Heart left ventricle (tissue), 16 donors: ENCODE measurements at regions not wholly inside any gene's neighbourhood (a gene's known extent, or its start where the extent isn't known, plus 50 kb on each side); places are given as distances from the start of the nearest gene placed in this dataset.
"Not testable (repeated sequence)": the region's sequence is repeated elsewhere in the genome, so short reads cannot be mapped to it uniquely, and the experiment has no call there.

ENCODE experiments used
- ATAC-seq, 4 donors: fragments of 200-7000 bp; cut with Tn5 transposase; one replicate each; pipeline ENCODE4 v1.9.1; 2020 to 2022; ENCODE audit warnings: moderate library complexity in 4 of 4, mild to moderate bottlenecking in 3 of 4, moderate number of reproducible peaks in 1 of 4
- DNase-seq, 5 donors: peaks; one replicate each; pipeline ENCODE4 v3.0.0-alpha.2; 2020
- H3K27ac ChIP-seq, 12 donors: fragments of 200-600 bp; sonication (generic) in 4 of 12; one replicate each; pipeline versions ENCODE4 v1.5.0 to v1.8.0; 2016 to 2022; ENCODE audit warnings: mild to moderate bottlenecking in 2 of 12
- H3K27me3 ChIP-seq, 9 donors: fragments of 200-600 bp; sonication (generic) in 2 of 9; one replicate each; pipeline versions ENCODE4 v1.5.1 to v1.8.0; 2016 to 2022; ENCODE audit warnings: mild to moderate bottlenecking in 3 of 9
- H3K36me3 ChIP-seq, 9 donors: fragments of 200-600 bp; sonication (generic) in 2 of 9; one replicate each; pipeline versions ENCODE4 v1.5.0 to v1.8.0; 2018 to 2022; ENCODE audit warnings: mild to moderate bottlenecking in 2 of 9
- H3K4me1 ChIP-seq, 12 donors: fragments of 200-600 bp; sonication (generic) in 4 of 12; one replicate each; pipeline versions ENCODE4 v1.5.0 to v1.8.0; 2016 to 2022; ENCODE audit warnings: mild to moderate bottlenecking in 3 of 12
- H3K4me3 ChIP-seq, 12 donors: fragments of 200-600 bp; sonication (generic) in 4 of 12; one replicate each; pipeline versions ENCODE4 v1.5.0 to v1.8.0; 2017 to 2022; ENCODE audit warnings: mild to moderate bottlenecking in 9 of 12, moderate library complexity in 4 of 12
- H3K9me3 ChIP-seq, 12 donors: fragments of 200-600 bp; sonication (generic) in 4 of 12; one replicate each; pipeline versions ENCODE4 v1.5.0 to v1.8.0; 2016 to 2022; ENCODE audit warnings: mild to moderate bottlenecking in 1 of 12
- WGBS, 4 donors: extraction: QIAGEN DNeasy Blood & Tissue Kit in 2 of 4; methylation state at CpG; one replicate each; pipeline versions ENCODE4 v1.1.5 to v1.1.7; 2013 to 2018; 5-methylcytosine and 5-hydroxymethylcytosine counted together
- intact Hi-C, 10 donors: fragments of 100-400 bp; cut with DNase I; formaldehyde crosslinking; loops; one replicate each; pipeline versions ENCODE4 v1.11.1 to v1.14.2; 2022
- donor health status: ischemic (EF 13 %, LVEDD 7.1; RV severe dilation, severe dysfunction).
- donor health status: healthy with polysubstance abuse.
- donor health status: DM: no; HTN: yes; CAD: no.
- donor health status: DM: no; HTN: no; CAD: no.
- donor health status: ischemic (EF 25% LVEDD 6.9; RV normal size, moderate dysfunction).
- donor health status: ischemic (EF 25% LVEDD 5.7; RV mildly dilated, moderate dysfunction).
- donor health status: healthy.
- donor health status: DM: yes; HTN: yes; CAD: no.
- donor health status: ischemic (EF 35%, LVEDD 5.7; RV mildly dilated, moderate dysfunction).
- donor health status: nonischemic (EF 11% LVEDD 7.7; RV severe dilation, severe dysfunction).
- donor health status: DM: yes; HTN: yes; CAD: no.
- donor health status: PGD.
- donor health status: ischemic (EF 29% LVEDD 5.4; RV normal size, mild dysfunction).
- donor health status: nonischemic (EF 23%, LVEDD 6.1; RV moderate dilation, normal function).

- H3K4me3 ChIP-seq, H3K27ac ChIP-seq, ATAC-seq, H3K4me1 ChIP-seq, H3K36me3 ChIP-seq, intact Hi-C loops, DNase-seq: not testable (repeated sequence)
- Histone ChIP-seq H3K9me3 (peaks cover 0 to 13% (median under 1%) of the 10 kb centered on the region in 12 donors), H3K27me3 (peaks cover 0 to 14% (median 0%) of the 10 kb centered on the region in 9 donors)
- WGBS, 4 donors = 59 to 65% (median 61%) methylated on average over 6 of the region's 6 CpGs
These were observed 294.5 kb downstream of the GOLGA6L6 start for GRCh38 chr15:20247137-20247536.

DNA sequence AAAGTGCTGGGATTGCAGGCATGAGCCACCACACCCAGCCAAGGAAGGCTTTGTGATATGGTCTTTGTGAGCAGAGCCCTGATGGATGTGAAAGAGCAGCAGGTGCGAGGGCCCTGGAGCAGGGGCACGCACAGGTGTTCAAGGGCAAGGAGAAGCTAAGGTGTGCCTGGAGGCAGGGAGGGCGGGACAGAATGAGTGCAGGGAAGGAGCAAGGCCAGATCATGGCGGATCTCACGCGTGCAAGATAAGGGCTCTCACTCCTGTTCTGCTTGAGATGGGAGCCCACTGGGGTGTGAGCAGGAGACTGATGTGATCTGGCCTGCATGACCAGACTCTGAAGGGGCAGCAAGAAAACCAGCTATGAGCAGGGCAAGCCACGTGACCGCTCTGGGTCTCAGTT is 295.0 kb downstream of the GOLGA6L6 start:
- H3K4me1 ChIP-seq, H3K36me3 ChIP-seq, H3K4me3 ChIP-seq, ATAC-seq, H3K27ac ChIP-seq, intact Hi-C loops: not testable (repeated sequence)
- peaks cover 0 to 14% (median 0%) of the 10 kb centered on the region in 9 donors for H3K27me3 ChIP-seq
- WGBS, 4 donors = 63 to 70% (median 65%) methylated on average over 8 of the region's 8 CpGs
- peaks cover 0 to 16% (median 3%) of the 10 kb centered on the region in 12 donors for H3K9me3 ChIP-seq
- peak in 1 of 5 donors; percentile 49 for DNase-seq

GRCh38 chr15:20245856-20246255 is 295.7 kb downstream of the GOLGA6L6 start:
- H3K4me1 ChIP-seq, H3K27ac ChIP-seq, intact Hi-C loops, ATAC-seq, H3K36me3 ChIP-seq, H3K4me3 ChIP-seq: not testable (repeated sequence)
- DNase-seq = peak in 1 of 5 donors; percentile 47
- peaks cover 0 to 17% (median 3%) of the 10 kb centered on the region in 12 donors for H3K9me3 ChIP-seq
- peaks cover 0 to 14% (median 0%) of the 10 kb centered on the region in 9 donors for H3K27me3 ChIP-seq
- WGBS, 4 donors = 67 to 72% (median 71%) methylated on average over 3 of the region's 3 CpGs

GRCh38 chr15:20244792-20245191 is 296.8 kb downstream of the GOLGA6L6 start:
- H3K27ac ChIP-seq, H3K4me1 ChIP-seq, H3K36me3 ChIP-seq, H3K4me3 ChIP-seq, intact Hi-C loops: not testable (repeated sequence)
- 78 to 83% (median 82%) methylated on average over 17 of the region's 17 CpGs for WGBS, 4 donors
- peaks cover 0 to 17% (median 3%) of the 10 kb centered on the region in 12 donors for H3K9me3 ChIP-seq
- peaks cover 0 to 14% (median 0%) of the 10 kb centered on the region in 9 donors for H3K27me3 ChIP-seq
- DNase-seq = peak in 1 of 5 donors; percentile 67
- ATAC-seq = peak in 3 of 4 donors; percentile 6 to 22 (median 18)

DNA sequence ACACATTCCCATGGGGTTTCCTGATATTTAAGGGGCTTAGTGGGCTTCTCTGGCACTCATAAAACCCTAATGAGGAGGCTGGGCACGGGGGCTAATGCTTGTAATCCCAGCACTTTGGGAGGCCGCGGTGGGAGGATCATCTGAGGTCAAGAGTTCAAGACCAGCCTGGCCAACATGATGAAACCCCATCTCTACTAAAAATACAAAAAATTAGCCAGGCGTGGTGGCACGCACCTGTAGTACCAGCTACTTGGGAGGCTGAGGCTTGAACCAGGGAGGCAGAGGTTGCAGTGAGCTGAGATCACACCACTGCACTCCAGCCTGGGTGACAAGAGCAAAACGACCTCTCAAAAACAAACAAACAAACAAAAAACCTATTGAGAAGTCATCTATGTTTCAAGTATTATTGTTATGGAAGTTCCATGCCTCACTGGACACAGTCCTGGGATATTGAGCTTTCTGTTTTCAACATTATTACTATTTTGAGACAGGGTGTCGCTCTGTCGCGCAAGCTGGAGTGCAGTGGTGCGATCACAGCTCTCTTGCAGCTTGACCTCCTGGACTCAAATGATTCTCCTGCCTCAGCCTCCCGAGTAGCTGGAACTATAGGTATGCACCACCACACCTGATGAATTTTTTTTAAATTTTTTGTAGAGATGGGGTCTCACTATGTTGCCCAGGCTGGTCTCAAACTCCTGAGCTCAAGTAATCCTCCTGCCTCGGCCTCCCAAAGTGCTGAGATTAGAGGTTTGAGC is 297.9 kb downstream of the GOLGA6L6 start:
- H3K27me3 ChIP-seq = peaks cover 0 to 10% (median 0%) of the 10 kb centered on the region in 9 donors
- ATAC-seq, DNase-seq, intact Hi-C loops, H3K36me3 ChIP-seq, H3K27ac ChIP-seq, H3K4me3 ChIP-seq, H3K4me1 ChIP-seq: not testable (repeated sequence)
- WGBS, 4 donors = 59 to 72% (median 64%) methylated on average over 12 of the region's 12 CpGs
- H3K9me3 ChIP-seq = peaks cover 0 to 17% (median 3%) of the 10 kb centered on the region in 12 donors

GRCh38 chr15:20240366-20240917 is 301.2 kb downstream of the GOLGA6L6 start:
- Histone ChIP-seq H3K9me3 (peaks cover 0 to 17% (median 3%) of the 10 kb centered on the region in 12 donors), H3K27me3 (peaks cover 0 to 10% (median 0%) of the 10 kb centered on the region in 9 donors)
- H3K4me3 ChIP-seq, intact Hi-C loops, H3K36me3 ChIP-seq, ATAC-seq, DNase-seq, H3K4me1 ChIP-seq, H3K27ac ChIP-seq: not testable (repeated sequence)
- WGBS, 4 donors = 73 to 80% (median 76%) methylated on average over 14 of the region's 14 CpGs

GRCh38 chr15:20239186-20239585 is 302.4 kb downstream of the GOLGA6L6 start:
- H3K4me1 ChIP-seq, ATAC-seq, DNase-seq, H3K27ac ChIP-seq, H3K4me3 ChIP-seq, intact Hi-C loops, H3K27me3 ChIP-seq, H3K36me3 ChIP-seq: not testable (repeated sequence)
- peaks cover 0 to 15% (median 2%) of the 10 kb centered on the region in 12 donors for H3K9me3 ChIP-seq
- 71 to 84% (median 77%) methylated on average over 4 of the region's 4 CpGs for WGBS, 4 donors

GRCh38 chr15:20237256-20238020 is 304.2 kb downstream of the GOLGA6L6 start:
- WGBS, 4 donors = 63 to 68% (median 65%) methylated on average over 13 of the region's 13 CpGs
- H3K9me3 ChIP-seq, ATAC-seq, H3K36me3 ChIP-seq, H3K4me3 ChIP-seq, H3K4me1 ChIP-seq, intact Hi-C loops, H3K27ac ChIP-seq, H3K27me3 ChIP-seq: not testable (repeated sequence)
- peak in 1 of 5 donors; percentile 54 for DNase-seq

DNA sequence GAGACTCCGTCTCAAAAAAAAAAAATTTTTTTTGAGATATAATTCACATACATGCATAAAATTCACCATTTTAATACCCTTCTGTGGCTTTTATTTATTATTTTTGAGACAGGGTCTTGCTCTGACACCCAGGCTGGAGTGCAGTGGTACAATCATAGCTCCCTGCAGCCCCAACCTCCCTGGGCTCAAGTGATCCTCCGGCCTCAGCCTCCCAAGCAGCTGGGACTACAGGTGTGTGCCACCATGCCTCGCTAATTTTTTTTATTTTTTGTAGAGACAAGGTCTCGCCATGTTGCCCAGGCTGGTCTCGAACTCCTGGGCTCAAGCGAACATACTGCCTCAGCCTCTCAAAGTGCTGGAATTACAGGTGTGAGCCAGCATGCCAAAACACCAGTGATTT is 305.9 kb downstream of the GOLGA6L6 start:
- H3K27me3 ChIP-seq, H3K27ac ChIP-seq, H3K36me3 ChIP-seq, DNase-seq, ATAC-seq, H3K9me3 ChIP-seq, intact Hi-C loops, H3K4me3 ChIP-seq, H3K4me1 ChIP-seq: not testable (repeated sequence)
- 65 to 70% (median 67%) methylated on average over 6 of the region's 6 CpGs for WGBS, 4 donors

- H3K9me3 ChIP-seq, H3K27ac ChIP-seq, DNase-seq, H3K36me3 ChIP-seq, H3K4me3 ChIP-seq, H3K4me1 ChIP-seq, H3K27me3 ChIP-seq, ATAC-seq, intact Hi-C loops: not testable (repeated sequence)
- WGBS, 4 donors = 70 to 74% (median 71%) methylated on average over 12 of the region's 12 CpGs
These were observed 307.5 kb downstream of the GOLGA6L6 start for GRCh38 chr15:20234006-20234540.
